Activated CD4-positive, alpha-beta T cell treated with anti-CD3 and anti-CD28 coated beads, Interleukin-2, amount 10 ng/mL, durations not matched to agents 24 days and 14 days (primary cell): ENCODE measurements at regions not wholly inside any gene's neighbourhood (a gene's known extent, or its start where the extent isn't known, plus 50 kb on each side); places are given as distances from the start of the nearest gene placed in this dataset.

ENCODE experiments used
- DNase-seq: peaks from one replicate; pipeline ENCODE4 v3.0.0; 2022
- H3K27ac Mint-ChIP-seq: one replicate; pipeline ENCODE4 v1.8.0; 2022; ENCODE audit warnings: mild to moderate bottlenecking, mixed read lengths
- H3K27me3 Mint-ChIP-seq: one replicate; pipeline ENCODE4 v1.8.0; 2022; ENCODE audit warnings: mixed read lengths
- H3K36me3 Mint-ChIP-seq: one replicate; pipeline ENCODE4 v1.8.0; 2022; ENCODE audit warnings: low read depth, mild to moderate bottlenecking, mixed read lengths
- H3K4me1 Mint-ChIP-seq: one replicate; pipeline ENCODE4 v1.8.0; 2021; ENCODE audit warnings: mixed read lengths
- H3K4me3 Mint-ChIP-seq: one replicate; pipeline ENCODE4 v1.8.0; 2022; ENCODE audit warnings: mild to moderate bottlenecking, moderate library complexity, mixed read lengths
- H3K9me3 Mint-ChIP-seq: one replicate; pipeline ENCODE4 v1.8.0; 2021; ENCODE audit warnings: mixed read lengths
- intact Hi-C: fragments of 100-400 bp; cut with micrococcal nuclease; formaldehyde crosslinking; loops from one replicate; pipeline ENCODE4 v1.15.1; 2023

DNA sequence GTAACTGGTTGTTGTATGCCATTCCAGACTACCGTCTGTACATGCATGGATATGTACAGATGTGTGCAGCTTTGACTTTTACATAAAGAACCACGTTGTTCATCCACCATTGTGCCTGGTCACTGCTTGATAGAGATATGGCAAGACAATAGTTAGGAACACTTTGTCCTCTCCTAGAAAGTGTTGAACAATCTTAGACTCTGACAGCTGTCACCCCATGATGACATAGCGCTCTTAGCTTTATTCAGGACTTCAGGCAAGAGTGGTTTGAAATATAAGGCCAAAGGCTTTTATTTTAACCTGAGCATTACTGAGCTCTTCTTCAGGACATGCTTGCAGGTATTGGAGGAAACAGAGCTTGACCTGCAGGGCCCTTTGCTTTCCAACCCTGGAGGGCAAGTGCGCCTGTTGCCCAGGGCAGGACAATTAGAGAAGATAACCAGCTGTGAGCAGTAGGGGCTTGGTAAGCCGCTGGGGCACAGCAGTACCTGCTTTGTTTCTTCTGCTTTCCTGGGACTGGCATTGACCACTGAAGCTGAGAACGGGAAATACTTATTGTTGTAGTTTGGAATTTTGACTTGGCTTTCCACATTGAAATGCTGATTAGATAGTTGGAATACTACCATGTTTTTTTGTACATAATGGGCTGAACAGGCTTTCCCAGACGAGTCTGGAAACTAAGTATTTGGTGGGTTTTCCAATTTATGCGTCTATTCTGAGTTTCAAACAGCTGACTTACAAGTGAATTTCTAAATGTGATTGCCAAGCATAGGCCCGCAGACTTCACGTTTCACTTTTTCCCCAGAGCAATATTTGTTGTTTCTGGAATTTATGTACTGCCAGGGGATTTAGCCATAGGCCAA lies 51.1 kb downstream of the GARRE1 start:
- Mint-ChIP-seq H3K4me1 (peaks cover 8% of the 10 kb centered on the region), H3K27me3 (no peaks in the 10 kb centered on the region), H3K9me3 (no peaks in the 10 kb centered on the region), H3K27ac (no peak overlapping the region), H3K4me3 (no peak overlapping the region), H3K36me3 (peaks cover 11% of the 10 kb centered on the region)
- intact Hi-C loops, result no loop called here
- no peak for DNase-seq

DNA sequence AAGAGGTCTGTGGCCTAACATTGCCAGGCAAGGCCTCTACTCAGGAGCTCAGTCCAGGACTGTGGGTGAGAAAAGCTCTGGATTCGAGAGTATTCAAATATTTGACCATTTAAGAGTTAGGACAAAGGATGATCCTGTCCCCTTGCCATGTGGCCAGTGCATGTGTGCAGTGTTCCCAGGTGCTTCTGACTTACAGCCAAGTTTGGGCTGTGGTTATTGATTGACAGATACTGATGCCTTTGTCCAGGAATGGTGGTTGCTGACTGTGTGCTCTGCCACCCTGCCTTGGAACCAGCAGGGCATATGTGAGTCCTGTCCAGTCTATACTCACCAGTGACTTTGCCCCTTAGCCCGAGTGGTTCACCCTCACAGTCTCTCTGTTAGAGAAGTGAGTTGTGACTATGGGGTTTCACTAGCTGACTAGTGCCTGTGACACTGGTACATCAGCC lies 51.9 kb downstream of the GARRE1 start:
- intact Hi-C loops, result no loop called here
- peaks cover 8% of the 10 kb centered on the region for H3K4me1 Mint-ChIP-seq
- no peaks in the 10 kb centered on the region for H3K9me3 Mint-ChIP-seq
- H3K4me3 Mint-ChIP-seq, result no peak overlapping the region
- H3K27me3 Mint-ChIP-seq, result no peaks in the 10 kb centered on the region
- DNase-seq, result no peak
- no peak overlapping the region for H3K27ac Mint-ChIP-seq
- H3K36me3 Mint-ChIP-seq, result peaks cover 6% of the 10 kb centered on the region

DNA sequence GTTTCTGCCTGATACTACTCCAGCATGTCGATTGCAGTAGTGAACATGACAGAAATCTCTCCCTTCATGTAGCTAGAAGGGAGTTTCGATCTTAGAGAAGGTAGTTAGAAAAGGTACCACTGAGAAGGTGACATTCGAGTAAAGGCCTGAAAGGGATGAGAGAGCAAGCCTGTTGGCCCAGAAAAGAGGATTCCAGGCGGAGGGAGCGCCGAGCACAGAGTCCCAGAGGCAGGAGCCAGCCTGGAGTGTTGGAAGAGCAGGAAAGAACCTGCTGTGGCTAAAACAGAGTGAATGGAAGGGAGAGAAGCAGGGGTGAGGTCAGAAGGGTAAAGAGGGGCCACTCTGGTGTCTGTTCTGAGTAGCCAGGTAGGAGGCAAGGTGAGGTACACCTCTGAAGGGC lies 52.5 kb downstream of the GARRE1 start:
- intact Hi-C loops, result no loop called here
- Mint-ChIP-seq H3K9me3 (no peaks in the 10 kb centered on the region), H3K36me3 (peaks cover 6% of the 10 kb centered on the region), H3K4me3 (no peak overlapping the region), H3K4me1 (peaks cover 8% of the 10 kb centered on the region), H3K27ac (no peak overlapping the region), H3K27me3 (no peaks in the 10 kb centered on the region)
- no peak for DNase-seq

DNA sequence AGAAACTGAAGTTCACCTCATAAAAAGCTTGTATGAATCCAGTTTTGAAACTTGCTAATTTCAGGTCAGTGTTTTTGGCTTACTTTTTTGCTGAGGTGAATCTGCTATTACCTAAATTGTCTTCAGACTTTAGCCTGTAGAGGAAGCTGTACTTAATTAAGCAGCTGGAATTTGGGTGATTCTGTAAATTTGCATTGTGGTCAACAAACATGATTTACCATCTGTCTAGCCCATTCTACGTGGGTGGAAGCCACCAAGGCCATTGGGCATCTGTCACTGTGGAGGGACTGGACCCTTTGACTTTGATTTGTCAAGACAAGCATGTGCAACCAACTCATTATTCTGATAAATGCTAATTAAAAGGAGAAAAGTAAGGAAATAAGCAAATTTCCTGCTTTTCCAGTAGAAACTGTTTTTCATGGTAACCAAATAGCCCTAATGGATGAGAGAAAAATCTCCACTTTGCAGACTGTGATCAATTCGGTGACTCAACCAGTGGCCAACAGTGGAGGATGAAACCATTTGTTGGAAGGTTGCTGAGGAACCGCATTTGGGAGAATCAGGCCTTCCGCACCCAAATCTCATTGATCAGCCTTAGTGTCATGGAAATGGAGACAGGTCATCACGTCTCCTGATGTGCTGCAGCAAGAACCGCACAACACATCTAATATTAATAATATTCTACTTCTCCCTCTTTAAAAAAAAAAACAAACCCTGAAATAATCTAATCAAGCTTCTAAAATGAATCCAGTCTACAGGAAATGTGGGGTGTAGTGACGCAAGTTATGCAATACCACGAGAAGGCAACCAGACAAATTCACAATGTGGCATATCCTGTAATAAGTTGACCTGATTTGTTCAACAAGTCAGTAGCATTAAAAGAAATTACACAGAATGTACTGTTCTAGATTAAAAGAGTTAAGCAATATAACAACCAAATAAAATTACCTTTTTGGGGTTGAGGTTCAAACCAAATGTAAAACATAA lies 54.3 kb downstream of the GARRE1 start:
- Mint-ChIP-seq H3K4me1 (peaks cover 11% of the 10 kb centered on the region), H3K27ac (no peak overlapping the region), H3K4me3 (no peak overlapping the region)

DNA sequence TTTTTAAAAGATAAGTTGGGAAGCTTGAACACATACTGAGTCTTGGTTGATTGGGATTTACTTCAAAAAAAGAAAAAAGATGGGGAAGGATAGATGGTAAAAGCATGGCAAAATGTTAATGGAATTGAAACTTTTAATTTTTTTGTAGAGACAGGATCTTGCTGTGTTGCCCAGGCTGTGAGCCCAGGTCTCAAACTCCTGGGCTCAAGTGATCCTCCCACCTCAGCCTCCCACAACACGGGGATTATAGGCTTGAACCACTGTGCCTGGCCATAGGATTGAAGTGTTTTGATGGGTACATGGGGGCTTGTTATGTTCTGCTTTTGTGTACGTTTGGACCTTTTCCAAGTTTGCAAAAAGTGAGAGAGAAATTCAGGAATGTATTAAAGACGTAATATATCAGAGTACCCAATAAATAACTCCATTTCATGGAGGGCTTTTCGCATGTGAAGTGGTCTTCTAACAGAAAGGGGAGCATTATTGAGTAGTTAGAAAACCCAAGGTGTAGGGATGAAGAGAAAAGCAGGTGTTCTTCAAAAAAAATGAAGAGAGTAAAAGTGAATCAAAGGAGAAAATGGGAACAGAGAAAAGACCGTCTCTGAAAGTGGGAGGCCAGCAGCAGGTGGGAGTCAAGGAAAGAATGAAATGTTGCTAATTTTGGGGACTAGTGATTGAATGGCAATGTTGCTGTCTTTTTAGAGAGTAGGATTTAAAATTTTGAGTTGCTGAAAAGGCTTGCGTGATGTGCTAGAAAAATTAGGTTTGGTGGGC lies 55.2 kb downstream of the GARRE1 start:
- intact Hi-C loops, result no loop called here
- no peaks in the 10 kb centered on the region for H3K9me3 Mint-ChIP-seq
- no peaks in the 10 kb centered on the region for H3K27me3 Mint-ChIP-seq
- no peak overlapping the region for H3K27ac Mint-ChIP-seq
- H3K4me3 Mint-ChIP-seq, result no peak overlapping the region
- no peak for DNase-seq
- peaks cover 11% of the 10 kb centered on the region for H3K4me1 Mint-ChIP-seq
- H3K36me3 Mint-ChIP-seq, result peaks cover 6% of the 10 kb centered on the region

More for the DNA sequence above, 54.3 kb downstream of the GARRE1 start:
- Mint-ChIP-seq H3K9me3 (no peaks in the 10 kb centered on the region), H3K27me3 (no peaks in the 10 kb centered on the region), H3K36me3 (peaks cover 6% of the 10 kb centered on the region)
- no peak for DNase-seq
- intact Hi-C loops, result no loop called here

DNA sequence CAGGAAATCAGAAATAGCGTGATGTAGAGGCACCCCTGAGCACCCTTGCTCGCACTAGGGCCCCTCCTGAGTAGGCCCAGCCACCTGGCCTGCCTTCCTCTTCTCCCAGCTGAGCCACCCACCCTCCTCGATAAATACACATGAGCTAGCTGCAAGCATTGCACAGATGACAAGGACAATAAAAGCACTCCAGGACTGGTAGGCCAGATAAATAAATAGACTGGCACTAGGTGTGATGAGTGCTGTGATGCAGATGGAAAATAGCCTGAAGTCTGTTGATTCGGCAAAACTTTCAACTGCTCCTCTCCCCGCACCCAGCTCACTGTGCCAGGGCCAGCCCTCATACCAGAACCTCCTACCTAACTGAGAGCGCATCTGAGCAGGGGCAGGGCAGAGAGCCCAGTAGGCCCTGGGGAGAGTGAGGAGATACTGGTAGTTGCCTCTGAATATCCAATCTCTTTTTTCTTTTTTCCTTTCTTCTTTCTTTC lies 54.5 kb upstream of the GPI start:
- H3K36me3 Mint-ChIP-seq, result peaks cover 5% of the 10 kb centered on the region
- H3K9me3 Mint-ChIP-seq, result no peaks in the 10 kb centered on the region
- H3K27ac Mint-ChIP-seq, result no peak overlapping the region
- H3K27me3 Mint-ChIP-seq, result no peaks in the 10 kb centered on the region
- no peak overlapping the region for H3K4me3 Mint-ChIP-seq
- H3K4me1 Mint-ChIP-seq, result peaks cover 11% of the 10 kb centered on the region
- no peak for DNase-seq
- intact Hi-C loops, result no loop called here

DNA sequence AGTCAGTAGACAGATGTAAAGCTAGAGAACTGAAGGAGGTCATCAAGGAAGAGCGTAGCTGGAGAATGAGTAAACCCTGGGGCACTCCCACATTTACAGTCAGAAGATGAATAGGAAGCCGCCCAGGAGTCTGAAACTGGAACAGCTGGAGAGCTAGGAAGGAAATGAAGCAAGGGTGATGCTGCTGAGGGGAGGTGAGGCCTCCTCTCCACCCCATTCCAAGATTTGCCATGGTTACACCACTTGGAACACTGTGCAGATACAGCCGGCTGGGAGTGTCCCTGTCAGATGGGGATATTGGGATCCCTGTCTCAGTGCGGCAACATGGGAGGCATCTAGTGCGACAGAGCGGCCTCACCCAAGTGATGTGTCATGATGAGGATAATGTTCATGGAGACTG lies 51.8 kb upstream of the GPI start:
- H3K9me3 Mint-ChIP-seq, result no peaks in the 10 kb centered on the region
- no peak overlapping the region for H3K4me3 Mint-ChIP-seq
- peaks cover 22% of the 10 kb centered on the region for H3K4me1 Mint-ChIP-seq
- no peaks in the 10 kb centered on the region for H3K27me3 Mint-ChIP-seq
- intact Hi-C loops, result no loop called here
- H3K36me3 Mint-ChIP-seq, result peaks cover 5% of the 10 kb centered on the region
- DNase-seq, result no peak
- no peak overlapping the region for H3K27ac Mint-ChIP-seq

DNA sequence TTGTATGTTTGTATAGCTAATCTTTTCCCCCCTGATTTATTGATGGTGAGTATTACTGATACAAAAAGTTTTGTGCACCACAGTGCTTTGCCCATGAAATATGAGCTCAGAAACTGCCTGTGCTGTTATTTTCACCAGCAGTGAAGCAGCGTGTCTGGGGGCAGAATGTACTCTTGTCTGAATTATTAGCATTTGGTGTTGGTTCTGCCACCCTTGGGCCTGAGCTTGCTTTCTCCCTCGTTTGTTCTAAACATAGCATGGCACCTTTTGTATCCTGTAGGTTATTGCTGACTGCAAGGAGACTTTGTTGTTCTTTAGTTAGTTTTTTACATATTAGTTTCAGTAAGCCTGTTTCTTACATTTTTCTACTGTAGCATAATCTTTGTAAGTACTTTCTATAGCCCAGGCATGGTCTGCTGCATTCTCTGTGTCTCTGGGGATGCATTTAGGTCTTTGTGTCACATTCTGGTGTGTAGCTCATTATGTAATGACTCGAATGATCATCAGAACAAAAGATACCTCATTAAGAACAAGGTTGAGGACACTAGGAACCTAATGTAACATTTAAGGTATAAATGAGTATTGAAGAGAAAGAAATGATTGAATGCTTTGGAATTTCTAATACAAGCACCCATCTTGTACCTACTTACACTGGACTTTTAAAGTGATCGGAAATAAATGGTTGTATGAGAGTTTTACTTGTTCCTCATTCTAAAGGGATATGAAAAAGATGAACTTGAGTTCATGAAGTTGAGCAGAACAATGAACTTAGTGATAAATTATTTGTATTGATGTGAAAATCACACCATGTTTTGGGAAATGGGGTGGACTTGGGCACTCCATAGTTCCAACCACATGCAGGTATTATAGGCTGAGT lies 50.3 kb upstream of the GPI start:
- Mint-ChIP-seq H3K36me3 (no peaks in the 10 kb centered on the region), H3K9me3 (no peaks in the 10 kb centered on the region), H3K27me3 (no peaks in the 10 kb centered on the region), H3K4me3 (no peak overlapping the region), H3K4me1 (peaks cover 16% of the 10 kb centered on the region), H3K27ac (no peak overlapping the region)
- intact Hi-C loops, result loop anchor here (5.0 kb wide), 1 partner anchor 32 kb away; no protein-coding TSS in a partner anchor
- DNase-seq, result no peak
